Neutrophil (primary cell): ENCODE measurements at regions not wholly inside any gene's neighbourhood (a gene's known extent, or its start where the extent isn't known, plus 50 kb on each side); places are given as distances from the start of the nearest gene placed in this dataset.

Experiments used
- H3K27ac ChIP-seq: fragments of 200-600 bp; sonication (generic); 2 replicates; pipeline ENCODE4 v1.5.1; 2016; ENCODE audit warnings: mild to moderate bottlenecking, moderate library complexity
- H3K27me3 ChIP-seq: fragments of 200-600 bp; sonication (generic); 2 replicates; pipeline ENCODE4 v1.6.0; 2016; ENCODE audit warnings: mild to moderate bottlenecking
- H3K36me3 ChIP-seq: fragments of 200-600 bp; sonication (generic); 2 replicates; pipeline ENCODE4 v1.5.1; 2017
- H3K4me1 ChIP-seq, 2 experiments: fragments of 200-600 bp in 1 of 2; sonication (generic) in 1 of 2; 1 replicate in 1 of 2; 2 replicates in 1 of 2; pipeline versions ENCODE4 v1.5.1 to v1.6.1; 2013 to 2016; ENCODE audit warnings: low read depth in 1 of 2, low read length in 1 of 2, mild to moderate bottlenecking in 1 of 2, moderate library complexity in 1 of 2; ENCODE audit not compliant: control insufficient read depth in 1 of 2, insufficient read depth in 1 of 2
- H3K4me3 ChIP-seq, 2 experiments: fragments of 200-600 bp in 1 of 2; sonication (generic) in 1 of 2; 1 replicate in 1 of 2; 2 replicates in 1 of 2; pipeline ENCODE4 v1.5.1; 2013 to 2016; ENCODE audit warnings: low read depth in 1 of 2, low read length in 1 of 2, mild to moderate bottlenecking in 1 of 2, moderate library complexity in 1 of 2
- H3K9me3 ChIP-seq: fragments of 200-600 bp; sonication (generic); 2 replicates; pipeline ENCODE4 v1.5.1; 2016
- CTCF ChIP-seq: fragments of 200-600 bp; sonication (generic); IDR thresholded peaks from 2 replicates; pipeline ENCODE4 v1.5.1; 2016; ENCODE audit warnings: antibody characterized with exemption

- no peak overlapping the region for H3K4me3 ChIP-seq
- no peak for TF ChIP-seq CTCF
- H3K36me3 ChIP-seq = no peaks in the 10 kb centered on the region
- H3K4me1 ChIP-seq = no peaks in the 10 kb centered on the region
- H3K9me3 ChIP-seq = no peaks in the 10 kb centered on the region
- H3K27ac ChIP-seq = no peak overlapping the region
- no peaks in the 10 kb centered on the region for H3K27me3 ChIP-seq
Observed at GRCh38 chr5:116814626-116815385, 240.2 kb upstream of the SEMA6A start.

DNA sequence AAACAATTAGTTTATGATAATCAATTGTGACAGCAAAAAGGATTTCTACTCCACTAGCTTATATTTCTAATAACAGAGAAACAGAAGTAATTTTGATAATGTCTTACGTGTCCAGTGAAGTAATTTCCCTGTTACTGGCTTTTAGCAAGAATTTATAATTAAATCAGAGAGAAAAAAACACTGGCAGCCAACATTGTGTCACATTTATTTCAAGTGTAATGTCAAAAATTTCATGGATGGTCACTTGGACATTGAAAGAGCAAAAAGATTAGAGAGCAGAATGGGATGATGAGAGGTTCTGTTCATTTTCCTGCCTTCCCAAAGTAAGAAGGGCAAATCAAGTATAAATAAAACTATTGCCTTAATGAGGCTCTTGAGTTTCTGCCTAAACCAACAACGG lies 239.3 kb upstream of the SEMA6A start:
- no peaks in the 10 kb centered on the region for H3K9me3 ChIP-seq
- no peak for TF ChIP-seq CTCF
- no peaks in the 10 kb centered on the region for H3K27me3 ChIP-seq
- no peak overlapping the region for H3K27ac ChIP-seq
- no peak overlapping the region for H3K4me3 ChIP-seq
- H3K36me3 ChIP-seq = no peaks in the 10 kb centered on the region
- H3K4me1 ChIP-seq = no peaks in the 10 kb centered on the region

DNA sequence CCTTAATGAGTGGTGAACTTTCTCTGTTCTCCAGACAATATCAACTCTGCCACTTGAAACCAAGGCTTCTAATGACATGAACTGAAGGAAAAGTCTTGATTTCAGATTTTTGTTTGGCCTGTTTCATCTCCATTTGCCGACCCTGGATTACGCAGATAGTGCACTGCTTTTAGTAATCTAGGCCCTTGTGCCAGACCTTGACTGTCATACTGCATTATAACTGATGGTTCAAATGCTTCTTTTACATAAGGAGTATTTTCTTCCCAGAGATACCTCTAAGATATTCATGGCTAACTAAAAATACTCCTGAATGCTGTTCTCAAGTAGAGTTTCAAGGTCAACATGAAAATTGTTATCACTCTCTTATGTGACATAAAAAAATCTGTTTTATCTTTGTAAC lies 238.7 kb upstream of the SEMA6A start:
- H3K27ac ChIP-seq = no peak overlapping the region
- no peaks in the 10 kb centered on the region for H3K27me3 ChIP-seq
- H3K4me1 ChIP-seq = no peaks in the 10 kb centered on the region
- TF ChIP-seq CTCF = no peak
- H3K36me3 ChIP-seq = no peaks in the 10 kb centered on the region
- H3K4me3 ChIP-seq = no peak overlapping the region
- H3K9me3 ChIP-seq = no peaks in the 10 kb centered on the region

- no peaks in the 10 kb centered on the region for H3K27me3 ChIP-seq
- no peak overlapping the region for H3K27ac ChIP-seq
- H3K4me3 ChIP-seq = no peak overlapping the region
- no peaks in the 10 kb centered on the region for H3K36me3 ChIP-seq
- no peaks in the 10 kb centered on the region for H3K9me3 ChIP-seq
- no peak for TF ChIP-seq CTCF
- H3K4me1 ChIP-seq = no peaks in the 10 kb centered on the region
Observed at GRCh38 chr5:116810951-116811350, 236.3 kb upstream of the SEMA6A start.

DNA sequence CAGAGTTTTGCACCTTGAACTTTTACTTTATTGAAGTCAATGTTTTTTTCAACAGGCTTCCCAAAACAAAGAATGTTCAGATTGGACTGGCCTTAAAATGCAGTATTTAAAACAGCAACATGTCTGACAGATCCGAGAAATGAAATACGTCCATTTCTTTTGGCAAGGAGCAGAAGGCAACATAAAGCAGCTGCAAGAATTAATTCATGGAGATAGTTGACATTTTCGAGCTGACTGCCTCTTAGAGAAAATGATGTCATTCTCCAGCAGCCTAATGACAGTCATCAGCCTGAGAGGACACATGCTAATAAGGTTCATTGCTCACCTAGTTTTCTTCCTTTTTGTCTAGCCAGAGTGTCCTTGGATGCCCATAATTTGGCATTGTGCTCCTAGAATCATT lies 232.2 kb upstream of the SEMA6A start:
- Histone ChIP-seq H3K4me1 (no peaks in the 10 kb centered on the region), H3K9me3 (no peaks in the 10 kb centered on the region), H3K4me3 (no peak overlapping the region), H3K27me3 (no peaks in the 10 kb centered on the region), H3K36me3 (no peaks in the 10 kb centered on the region), H3K27ac (no peak overlapping the region)
- no peak for TF ChIP-seq CTCF

GRCh38 chr5:116799401-116799800 lies 224.8 kb upstream of the SEMA6A start:
- Histone ChIP-seq H3K27ac (no peak overlapping the region), H3K9me3 (no peaks in the 10 kb centered on the region), H3K36me3 (no peaks in the 10 kb centered on the region), H3K4me3 (no peak overlapping the region), H3K4me1 (no peaks in the 10 kb centered on the region), H3K27me3 (no peaks in the 10 kb centered on the region)
- TF ChIP-seq CTCF = no peak
